Right atrium auricular region (tissue), 2 donors: ENCODE measurements at regions not wholly inside any gene's neighbourhood (a gene's known extent, or its start where the extent isn't known, plus 50 kb on each side); places are given as distances from the start of the nearest gene placed in this dataset.

Source experiments
- DNase-seq: peaks from one replicate; pipeline ENCODE4 v3.0.0-alpha.2; 2019; ENCODE audit warnings: low spot score
- H3K27ac ChIP-seq, 2 donors: fragments of 200-600 bp; sonication (generic); 1 replicate in 1 of 2; 2 replicates in 1 of 2; pipeline ENCODE4 v1.5.1; 2016 to 2019
- H3K27me3 ChIP-seq, 2 donors: fragments of 200-600 bp; sonication (generic); one replicate each; pipeline versions ENCODE4 v1.5.1 to v1.6.0; 2017 to 2019
- H3K36me3 ChIP-seq: fragments of 200-600 bp; sonication (generic); one replicate; pipeline ENCODE4 v1.5.1; 2016
- H3K4me1 ChIP-seq, 2 donors: fragments of 200-600 bp; sonication (generic); one replicate each; pipeline versions ENCODE4 v1.5.1 to v1.6.0; 2017 to 2019
- H3K4me3 ChIP-seq, 2 donors: fragments of 200-600 bp; sonication (generic); 1 replicate in 1 of 2; 2 replicates in 1 of 2; pipeline ENCODE4 v1.5.1; 2017 to 2019; ENCODE audit warnings: mild to moderate bottlenecking in 1 of 2, moderate library complexity in 1 of 2
- H3K9me3 ChIP-seq, 2 donors: fragments of 200-600 bp; sonication (generic); one replicate each; pipeline ENCODE4 v1.5.1; 2019
- TF ChIP-seq, protein P1 (sequence below), 2 donors: fragments of 200-600 bp; sonication (generic); IDR thresholded peaks; one replicate each; pipeline ENCODE4 v1.5.1; 2019; ENCODE audit warnings: antibody characterized with exemption in 2 of 2

DNA sequence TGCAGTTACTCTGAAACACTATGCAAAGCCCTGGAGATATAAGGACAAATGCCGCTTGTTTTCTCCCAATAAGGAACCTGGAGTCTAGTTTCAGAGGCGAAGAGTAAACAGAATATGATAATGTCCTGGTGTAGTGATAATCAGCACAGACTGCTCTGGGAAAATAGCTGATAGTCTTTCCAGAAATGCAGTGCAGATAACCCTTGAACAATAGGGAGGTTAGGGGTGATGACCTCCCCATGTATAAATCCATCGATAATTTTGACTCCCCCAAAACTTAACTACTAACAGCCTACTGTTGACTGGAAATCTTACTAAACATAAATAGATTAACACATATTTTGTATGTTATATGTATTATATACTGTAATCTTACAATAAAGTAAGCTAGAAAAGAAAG lies 1280.9 kb upstream of the TENM3 start:
- TF ChIP-seq, protein P1, sequence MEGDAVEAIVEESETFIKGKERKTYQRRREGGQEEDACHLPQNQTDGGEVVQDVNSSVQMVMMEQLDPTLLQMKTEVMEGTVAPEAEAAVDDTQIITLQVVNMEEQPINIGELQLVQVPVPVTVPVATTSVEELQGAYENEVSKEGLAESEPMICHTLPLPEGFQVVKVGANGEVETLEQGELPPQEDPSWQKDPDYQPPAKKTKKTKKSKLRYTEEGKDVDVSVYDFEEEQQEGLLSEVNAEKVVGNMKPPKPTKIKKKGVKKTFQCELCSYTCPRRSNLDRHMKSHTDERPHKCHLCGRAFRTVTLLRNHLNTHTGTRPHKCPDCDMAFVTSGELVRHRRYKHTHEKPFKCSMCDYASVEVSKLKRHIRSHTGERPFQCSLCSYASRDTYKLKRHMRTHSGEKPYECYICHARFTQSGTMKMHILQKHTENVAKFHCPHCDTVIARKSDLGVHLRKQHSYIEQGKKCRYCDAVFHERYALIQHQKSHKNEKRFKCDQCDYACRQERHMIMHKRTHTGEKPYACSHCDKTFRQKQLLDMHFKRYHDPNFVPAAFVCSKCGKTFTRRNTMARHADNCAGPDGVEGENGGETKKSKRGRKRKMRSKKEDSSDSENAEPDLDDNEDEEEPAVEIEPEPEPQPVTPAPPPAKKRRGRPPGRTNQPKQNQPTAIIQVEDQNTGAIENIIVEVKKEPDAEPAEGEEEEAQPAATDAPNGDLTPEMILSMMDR (IDR thresholded peaks at IDR 0.05) = no peak
- H3K36me3 ChIP-seq = no peaks in the 10 kb centered on the region
- no peak overlapping the region for H3K27ac ChIP-seq
- H3K27me3 ChIP-seq = no peaks in the 10 kb centered on the region
- no peak for DNase-seq
- no peaks in the 10 kb centered on the region for H3K4me1 ChIP-seq
- no peak overlapping the region for H3K4me3 ChIP-seq
- no peaks in the 10 kb centered on the region for H3K9me3 ChIP-seq

DNA sequence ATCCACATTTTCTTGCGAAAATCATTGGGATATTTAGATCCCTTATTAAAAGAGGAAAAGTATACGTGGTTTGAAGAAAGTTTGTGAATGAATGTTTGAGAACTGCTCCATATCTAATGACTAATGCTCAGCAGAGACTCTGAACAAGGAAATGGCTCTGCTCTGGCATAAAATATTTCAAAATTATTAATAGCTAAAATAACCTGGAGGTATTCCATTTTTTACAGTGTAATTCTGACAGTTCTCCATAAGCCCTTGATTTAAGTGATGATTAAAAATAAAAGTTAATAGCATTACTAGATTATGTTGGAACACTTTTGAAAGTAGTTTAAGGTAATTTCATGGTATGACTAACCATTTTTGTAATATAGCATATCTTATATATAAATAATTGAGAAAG lies 1276.9 kb upstream of the TENM3 start:
- TF ChIP-seq, protein P1 (IDR thresholded peaks at IDR 0.05) = no peak
- H3K9me3 ChIP-seq = peaks cover 0 to 4% of the 10 kb centered on the region in 2 donors
- H3K27me3 ChIP-seq = no peaks in the 10 kb centered on the region
- no peak overlapping the region for H3K4me3 ChIP-seq
- no peak overlapping the region for H3K27ac ChIP-seq
- no peak for DNase-seq
- H3K4me1 ChIP-seq = no peaks in the 10 kb centered on the region
- H3K36me3 ChIP-seq = no peaks in the 10 kb centered on the region

DNA sequence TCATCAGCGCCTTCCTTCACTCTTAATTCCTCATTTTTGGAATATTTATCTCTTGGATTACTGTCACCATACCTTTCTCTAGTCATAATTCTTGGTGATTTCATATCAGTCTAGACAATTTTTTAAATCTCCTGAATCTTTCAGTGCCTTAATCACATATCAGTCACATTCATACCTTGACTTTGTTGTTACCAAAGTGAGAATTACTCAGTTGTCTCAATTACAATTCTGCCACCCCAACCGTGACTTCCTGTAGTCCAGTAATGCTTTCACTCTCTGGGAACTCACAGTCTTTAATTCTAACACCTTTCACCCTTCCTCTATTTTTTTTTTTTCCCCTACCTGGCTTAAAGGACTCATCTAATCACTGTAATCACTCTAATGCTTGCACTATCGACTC lies 1275.3 kb upstream of the TENM3 start:
- Histone ChIP-seq H3K27ac (no peak overlapping the region), H3K36me3 (no peaks in the 10 kb centered on the region), H3K4me1 (no peaks in the 10 kb centered on the region), H3K4me3 (no peak overlapping the region), H3K27me3 (no peaks in the 10 kb centered on the region), H3K9me3 (peaks cover 0 to 4% of the 10 kb centered on the region in 2 donors)
- TF ChIP-seq, protein P1 (IDR thresholded peaks at IDR 0.05) = no peak
- DNase-seq = no peak

DNA sequence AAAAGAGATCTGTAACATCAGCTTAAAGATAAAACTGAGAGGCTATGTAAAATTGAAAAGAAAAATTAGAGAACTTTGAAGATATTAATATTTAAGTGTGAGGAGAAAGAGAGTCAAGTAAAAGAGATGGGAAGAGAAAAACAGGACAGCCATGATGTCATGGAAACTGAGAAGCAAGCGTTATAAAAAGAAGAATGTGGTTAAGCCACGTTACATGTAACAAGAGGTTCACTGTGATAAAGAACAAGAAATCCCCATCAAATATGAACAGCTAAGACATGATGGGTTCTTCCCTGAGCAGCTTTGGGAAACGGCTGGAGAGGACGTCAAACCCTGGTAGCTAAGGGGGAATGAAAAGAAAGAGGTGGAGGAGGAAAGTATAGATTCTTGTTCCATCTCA lies 1269.3 kb upstream of the TENM3 start:
- Histone ChIP-seq H3K9me3 (peaks cover 0 to 4% of the 10 kb centered on the region in 2 donors), H3K27me3 (no peaks in the 10 kb centered on the region), H3K27ac (no peak overlapping the region), H3K4me3 (no peak overlapping the region), H3K4me1 (no peaks in the 10 kb centered on the region), H3K36me3 (no peaks in the 10 kb centered on the region)
- TF ChIP-seq, protein P1 (IDR thresholded peaks at IDR 0.05) = no peak
- DNase-seq = no peak

DNA sequence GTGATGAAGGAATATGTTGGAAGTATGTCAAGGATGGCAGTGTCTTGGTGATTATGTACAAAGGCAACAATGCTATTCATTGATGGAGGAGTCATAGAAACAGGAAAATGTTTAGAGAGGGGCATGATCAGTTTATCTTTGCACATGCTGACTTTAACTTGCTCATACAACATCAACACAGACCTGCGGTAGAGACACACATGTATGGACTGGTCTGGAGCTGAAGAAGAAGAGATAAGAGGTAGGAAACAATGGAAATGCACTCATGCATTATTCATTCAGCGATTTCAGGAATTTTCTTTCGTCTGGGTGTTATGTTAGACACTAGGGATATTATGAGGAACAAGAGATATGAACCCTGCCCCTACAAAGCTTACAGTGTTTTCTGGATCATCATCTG lies 1252.3 kb upstream of the TENM3 start:
- Histone ChIP-seq H3K27ac (no peak overlapping the region), H3K27me3 (peaks cover 0 to 3% of the 10 kb centered on the region in 2 donors), H3K9me3 (no peaks in the 10 kb centered on the region), H3K4me3 (no peak overlapping the region), H3K4me1 (no peaks in the 10 kb centered on the region), H3K36me3 (no peaks in the 10 kb centered on the region)
- TF ChIP-seq, protein P1 (IDR thresholded peaks at IDR 0.05) = no peak
- no peak for DNase-seq

DNA sequence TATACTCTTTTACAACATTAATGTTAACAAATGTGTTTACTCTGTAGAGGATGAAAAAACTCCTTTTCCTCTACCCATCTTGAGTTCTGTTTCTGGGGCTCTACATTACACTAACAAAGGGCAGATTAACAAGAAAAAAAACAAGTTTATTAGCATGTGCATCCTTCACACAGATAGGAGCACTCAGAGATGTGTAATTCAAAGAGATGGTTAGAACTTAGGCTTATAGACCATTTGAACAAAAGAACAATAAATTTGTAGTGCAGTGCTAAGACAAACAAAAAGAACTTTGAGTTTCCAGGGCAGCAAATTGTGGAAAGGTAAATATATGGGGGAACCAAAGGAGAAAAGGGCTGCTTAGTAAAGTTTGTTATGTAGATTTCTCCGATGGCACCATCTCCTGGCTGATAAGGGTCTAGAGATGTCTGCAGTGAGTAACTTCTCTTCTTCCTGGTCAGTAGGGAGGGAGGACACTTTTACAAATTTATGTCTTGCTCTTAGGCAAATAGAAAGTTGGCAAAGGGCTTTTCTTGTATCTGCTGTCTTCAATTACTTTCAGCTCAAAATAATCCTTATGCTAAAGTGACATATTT lies 1249.9 kb upstream of the TENM3 start:
- H3K4me3 ChIP-seq = no peak overlapping the region
- TF ChIP-seq, protein P1 (IDR thresholded peaks at IDR 0.05) = no peak
- no peak overlapping the region for H3K27ac ChIP-seq
- no peaks in the 10 kb centered on the region for H3K9me3 ChIP-seq
- no peaks in the 10 kb centered on the region for H3K4me1 ChIP-seq
- DNase-seq = no peak
- peaks cover 0 to 3% of the 10 kb centered on the region in 2 donors for H3K27me3 ChIP-seq
- H3K36me3 ChIP-seq = no peaks in the 10 kb centered on the region
